GM12891 (cell line): ENCODE measurements at regions not wholly inside any gene's neighbourhood (a gene's known extent, or its start where the extent isn't known, plus 50 kb on each side); places are given as distances from the start of the nearest gene placed in this dataset.

Source experiments
- POLR2A ChIP-seq: IDR thresholded peaks from 2 replicates; pipeline ENCODE4 v1.6.1; 2011; ENCODE audit warnings: low read depth, low read length, control low read depth
- POLR2AphosphoS5 ChIP-seq: IDR thresholded peaks from 2 replicates; pipeline ENCODE4 v1.6.1; 2011; ENCODE audit warnings: low read depth, low read length, control low read depth
- POU2F2 ChIP-seq: IDR thresholded peaks from 2 replicates; pipeline ENCODE4 v1.6.1; 2011; ENCODE audit warnings: low read depth, mild to moderate bottlenecking, control low read depth, low read length, moderate library complexity
- SPI1 ChIP-seq: IDR thresholded peaks from 2 replicates; pipeline ENCODE4 v1.6.1; 2011; ENCODE audit warnings: low read depth, low read length, control low read depth
- TAF1 ChIP-seq: IDR thresholded peaks from 2 replicates; pipeline ENCODE4 v1.6.1; 2011; ENCODE audit warnings: low read depth, low read length, control low read depth

DNA sequence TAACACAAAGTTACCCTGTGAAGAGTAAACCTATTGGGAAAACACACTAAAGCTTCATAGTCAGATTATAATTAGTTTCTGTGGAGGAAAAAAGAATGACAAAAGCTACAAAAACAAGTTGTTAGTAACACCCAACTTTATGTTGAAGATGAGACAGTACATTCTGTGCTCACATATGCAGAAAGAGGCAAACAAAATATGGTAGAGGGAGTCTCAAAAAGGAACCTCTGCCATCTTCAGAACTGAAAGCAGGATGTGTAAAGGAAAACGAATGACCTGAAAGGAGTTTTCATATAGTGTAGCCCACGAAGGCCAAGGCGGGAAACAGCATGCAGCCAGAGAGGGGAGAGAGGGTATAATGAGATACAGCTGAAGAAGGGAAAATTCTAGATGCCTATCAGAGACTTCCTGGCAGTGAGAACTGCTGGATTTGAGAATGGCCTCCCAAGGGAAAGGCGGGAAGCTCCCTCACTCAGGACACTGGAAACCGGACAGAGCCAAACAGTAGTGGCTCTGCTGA, 84.1 kb upstream of the HEY2 start:
- no peak for TF ChIP-seq POU2F2
- TF ChIP-seq SPI1: no peak
- TF ChIP-seq POLR2AphosphoS5: no peak
- no peak for TF ChIP-seq POLR2A
- TF ChIP-seq TAF1: no peak
